Keratinocyte (primary cell): ENCODE measurements at regions not wholly inside any gene's neighbourhood (a gene's known extent, or its start where the extent isn't known, plus 50 kb on each side); places are given as distances from the start of the nearest gene placed in this dataset.

Source experiments
- EZH2 ChIP-seq: IDR thresholded peaks from one replicate; pipeline ENCODE4 v1.6.1; 2012; ENCODE audit warnings: inconsistent platforms, mild to moderate bottlenecking, low read length, moderate library complexity
- TF ChIP-seq, protein P1 (sequence below), 3 experiments: IDR thresholded peaks in 1 of 3; conservative IDR thresholded peaks in 1 of 3; optimal IDR thresholded peaks in 1 of 3; 2 replicates in 2 of 3; 3 replicates in 1 of 3; pipeline versions ENCODE3 to v1.5.1; 2011; ENCODE audit warnings: low read length in 3 of 3, mild to moderate bottlenecking in 3 of 3, moderate library complexity in 2 of 3, control low read depth in 1 of 3, inconsistent platforms in 1 of 3; ENCODE audit not compliant: insufficient read depth in 2 of 3; ENCODE audit errors: extremely low read depth in 1 of 3

DNA sequence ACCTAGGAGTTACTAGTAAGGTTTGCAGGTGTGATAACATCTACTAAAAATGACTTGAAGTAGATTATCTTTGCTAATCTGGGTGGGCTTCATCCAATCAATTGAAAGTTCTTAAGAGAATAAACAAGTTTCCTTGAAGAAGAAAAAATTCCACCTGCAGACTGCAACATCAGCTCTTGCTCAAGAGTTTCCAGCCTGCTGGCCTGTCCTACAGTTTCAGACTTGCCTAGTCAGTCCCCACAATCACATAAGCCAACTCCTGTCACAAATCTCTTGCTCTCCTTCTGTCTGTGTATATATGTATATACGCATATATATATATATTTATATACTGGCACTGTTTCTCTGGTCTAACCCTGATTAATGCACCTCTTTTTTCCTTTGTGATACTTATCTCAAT is 67.3 kb upstream of the ITM2B start:
- TF ChIP-seq, protein P1, sequence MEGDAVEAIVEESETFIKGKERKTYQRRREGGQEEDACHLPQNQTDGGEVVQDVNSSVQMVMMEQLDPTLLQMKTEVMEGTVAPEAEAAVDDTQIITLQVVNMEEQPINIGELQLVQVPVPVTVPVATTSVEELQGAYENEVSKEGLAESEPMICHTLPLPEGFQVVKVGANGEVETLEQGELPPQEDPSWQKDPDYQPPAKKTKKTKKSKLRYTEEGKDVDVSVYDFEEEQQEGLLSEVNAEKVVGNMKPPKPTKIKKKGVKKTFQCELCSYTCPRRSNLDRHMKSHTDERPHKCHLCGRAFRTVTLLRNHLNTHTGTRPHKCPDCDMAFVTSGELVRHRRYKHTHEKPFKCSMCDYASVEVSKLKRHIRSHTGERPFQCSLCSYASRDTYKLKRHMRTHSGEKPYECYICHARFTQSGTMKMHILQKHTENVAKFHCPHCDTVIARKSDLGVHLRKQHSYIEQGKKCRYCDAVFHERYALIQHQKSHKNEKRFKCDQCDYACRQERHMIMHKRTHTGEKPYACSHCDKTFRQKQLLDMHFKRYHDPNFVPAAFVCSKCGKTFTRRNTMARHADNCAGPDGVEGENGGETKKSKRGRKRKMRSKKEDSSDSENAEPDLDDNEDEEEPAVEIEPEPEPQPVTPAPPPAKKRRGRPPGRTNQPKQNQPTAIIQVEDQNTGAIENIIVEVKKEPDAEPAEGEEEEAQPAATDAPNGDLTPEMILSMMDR (optimal IDR thresholded peaks at IDR 0.05 in 1 of 3, IDR thresholded peaks at IDR 0.05 in 1 of 3, conservative IDR thresholded peaks at IDR 0.05 in 1 of 3; ENCODE audit: extremely low read depth in 1 of 3, insufficient read depth in 2 of 3, low read length in 3 of 3): no peak
- no peak for TF ChIP-seq EZH2
